GM04504 (cell line): ENCODE measurements at regions not wholly inside any gene's neighbourhood (a gene's known extent, or its start where the extent isn't known, plus 50 kb on each side); places are given as distances from the start of the nearest gene placed in this dataset.

ENCODE experiments used
- DNase-seq: peaks from one replicate; pipeline ENCODE4 v3.0.0-alpha.2; 2012; ENCODE audit warnings: low read depth

- DNase-seq, result no peak
Measured at GRCh38 chr4:138964716-138965426, 50.7 kb upstream of the NOCT start.

GRCh38 chr4:138963412-138963811 lies 52.2 kb upstream of the NOCT start:
- DNase-seq, result no peak

GRCh38 chr4:138961664-138962063 lies 53.9 kb upstream of the NOCT start:
- no peak for DNase-seq

GRCh38 chr4:138961129-138961528 lies 54.5 kb upstream of the NOCT start:
- no peak for DNase-seq

- DNase-seq, result no peak
Measured at GRCh38 chr4:138960175-138960710, 55.3 kb upstream of the NOCT start.

GRCh38 chr4:138959097-138959815 lies 56.3 kb upstream of the NOCT start:
- DNase-seq, result no peak

- DNase-seq, result no peak
Measured at GRCh38 chr4:138958519-138958918, 57.1 kb upstream of the NOCT start.

GRCh38 chr4:138957302-138957701 lies 58.3 kb upstream of the NOCT start:
- DNase-seq, result no peak

GRCh38 chr4:138954428-138954827 lies 61.2 kb upstream of the NOCT start:
- no peak for DNase-seq

- DNase-seq, result peak; percentile 80
Measured at GRCh38 chr4:138953961-138954371, 61.6 kb upstream of the NOCT start.

- no peak for DNase-seq
Measured at GRCh38 chr4:138952411-138952810, 63.2 kb upstream of the NOCT start.

- no peak for DNase-seq
Measured at GRCh38 chr4:138951764-138952163, 63.8 kb upstream of the NOCT start.

GRCh38 chr4:138949866-138950265 lies 65.7 kb upstream of the NOCT start:
- no peak for DNase-seq

- DNase-seq, result no peak
Measured at GRCh38 chr4:138948918-138949317, 66.7 kb upstream of the NOCT start.

GRCh38 chr4:138946306-138946705 lies 69.3 kb upstream of the NOCT start:
- no peak for DNase-seq

- no peak for DNase-seq
Measured at GRCh38 chr4:138945840-138946239, 69.7 kb upstream of the NOCT start.

- no peak for DNase-seq
Measured at GRCh38 chr4:138945401-138945800, 70.2 kb upstream of the NOCT start.

GRCh38 chr4:138943893-138944292 lies 71.7 kb upstream of the NOCT start:
- no peak for DNase-seq

- DNase-seq, result no peak
Measured at GRCh38 chr4:138941037-138941436, 74.5 kb upstream of the NOCT start.

GRCh38 chr4:138939960-138940359 lies 75.6 kb upstream of the NOCT start:
- no peak for DNase-seq

- DNase-seq, result peak; percentile 32
Measured at GRCh38 chr4:138938366-138938690, 77.3 kb upstream of the NOCT start.

- no peak for DNase-seq
Measured at GRCh38 chr4:138935135-138935807, 80.3 kb upstream of the NOCT start.

- DNase-seq, result no peak
Measured at GRCh38 chr4:138927072-138927471, 88.5 kb upstream of the NOCT start.
